Hepatic stellate cell (primary cell): ENCODE measurements at regions not wholly inside any gene's neighbourhood (a gene's known extent, or its start where the extent isn't known, plus 50 kb on each side); places are given as distances from the start of the nearest gene placed in this dataset.
"Not testable (repeated sequence)": the region's sequence is repeated elsewhere in the genome, so short reads cannot be mapped to it uniquely, and the experiment has no call there.

ENCODE experiments used
- DNase-seq: peaks from one replicate; pipeline ENCODE4 v3.0.0; 2011; ENCODE audit warnings: low spot score

DNA sequence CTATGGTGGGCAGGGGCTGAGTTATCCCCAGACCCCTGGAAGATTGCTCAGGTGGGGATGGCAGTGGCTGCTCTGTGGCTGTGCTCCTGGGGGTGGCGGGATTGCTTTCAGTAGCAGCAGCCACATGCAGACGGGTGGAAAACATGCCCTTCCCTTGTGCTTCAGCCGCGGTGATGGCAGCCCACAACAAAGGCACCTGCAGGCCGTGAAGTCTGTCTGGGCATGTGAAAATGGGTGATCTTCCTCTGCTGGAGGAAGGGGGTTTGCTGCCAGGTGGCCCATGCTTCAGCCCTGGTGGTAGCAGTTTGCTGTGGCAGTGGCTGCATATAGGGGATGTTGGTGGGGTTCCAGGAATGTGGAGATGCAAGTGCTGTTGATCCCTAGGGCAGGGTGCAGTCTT, 326.2 kb upstream of the RGS6 start:
- no peak for DNase-seq

DNA sequence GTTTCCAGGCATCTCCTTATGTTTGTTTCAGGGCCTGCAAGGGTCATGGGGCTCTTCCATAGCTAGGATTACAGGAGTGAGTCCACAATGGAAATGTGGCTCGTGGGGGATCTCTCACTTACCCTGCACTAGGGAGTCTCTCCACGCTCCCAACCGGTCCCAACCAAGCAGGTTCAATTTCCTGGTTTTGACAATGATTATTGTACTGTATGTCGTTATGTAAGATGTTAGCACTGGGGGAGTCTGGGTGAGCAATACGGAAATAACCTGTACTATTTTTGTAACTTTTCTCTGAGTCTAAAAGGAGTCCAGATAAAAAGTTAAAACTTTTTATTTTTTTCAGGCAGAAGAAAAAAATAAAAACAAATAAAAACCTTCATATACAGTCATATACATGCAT, 325.7 kb upstream of the RGS6 start:
- DNase-seq = no peak

DNA sequence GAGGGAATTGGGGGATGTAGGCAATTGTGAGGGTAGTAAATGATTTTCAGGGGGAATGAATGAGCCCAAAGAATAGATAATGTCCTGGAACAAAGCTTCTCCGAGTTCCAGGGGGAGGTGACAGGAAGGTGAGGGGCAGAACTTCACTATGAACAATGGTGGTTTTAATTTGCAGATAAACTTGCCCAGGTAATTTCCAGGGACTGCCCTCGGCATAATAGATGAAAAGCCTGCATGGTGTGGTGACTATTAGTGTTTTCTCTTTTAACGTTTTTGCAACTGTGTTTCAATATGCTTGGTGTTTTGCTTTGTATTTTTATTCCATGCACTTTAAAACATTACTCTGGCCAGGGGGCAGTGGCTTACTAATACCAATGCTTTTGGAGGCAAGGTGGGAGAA, 325.2 kb upstream of the RGS6 start:
- DNase-seq = no peak

DNA sequence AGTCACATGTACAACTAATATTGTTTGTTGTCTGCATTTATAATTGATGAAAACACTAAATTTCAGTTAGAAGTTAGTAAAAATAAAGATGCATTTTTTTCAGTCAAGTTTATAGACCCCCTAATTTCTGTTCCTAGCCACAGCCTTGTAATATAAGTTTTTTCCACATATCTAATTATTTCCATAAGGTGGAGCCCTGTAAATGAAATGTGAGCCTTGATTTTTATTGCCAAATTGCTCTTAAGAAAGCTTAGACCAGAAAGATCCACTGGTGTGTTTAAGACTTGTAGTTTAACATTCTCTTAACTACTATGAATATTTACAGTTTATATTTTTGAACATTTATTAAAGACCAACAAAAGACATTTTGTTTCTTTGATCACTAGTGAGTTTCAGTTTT, 322.1 kb upstream of the RGS6 start:
- no peak for DNase-seq

DNA sequence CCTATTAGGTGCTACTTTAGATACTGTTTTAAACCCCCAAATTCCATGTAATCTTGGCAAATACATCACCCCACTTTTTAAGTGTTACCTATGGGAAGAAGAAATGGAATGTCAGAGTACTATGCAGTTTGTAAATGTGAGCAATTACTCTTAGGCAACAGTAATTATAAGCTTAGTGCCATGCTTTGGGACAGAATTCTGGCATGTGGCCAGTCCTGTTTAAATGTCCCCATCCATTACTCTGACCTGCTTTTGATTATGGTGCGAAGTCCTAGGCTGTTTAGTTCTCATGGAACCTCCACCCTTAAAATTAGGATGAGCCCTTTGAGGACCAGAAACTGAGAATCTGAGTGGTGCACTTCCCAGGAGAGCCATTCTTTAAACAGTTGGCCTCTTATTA, 321.4 kb upstream of the RGS6 start:
- no peak for DNase-seq

DNA sequence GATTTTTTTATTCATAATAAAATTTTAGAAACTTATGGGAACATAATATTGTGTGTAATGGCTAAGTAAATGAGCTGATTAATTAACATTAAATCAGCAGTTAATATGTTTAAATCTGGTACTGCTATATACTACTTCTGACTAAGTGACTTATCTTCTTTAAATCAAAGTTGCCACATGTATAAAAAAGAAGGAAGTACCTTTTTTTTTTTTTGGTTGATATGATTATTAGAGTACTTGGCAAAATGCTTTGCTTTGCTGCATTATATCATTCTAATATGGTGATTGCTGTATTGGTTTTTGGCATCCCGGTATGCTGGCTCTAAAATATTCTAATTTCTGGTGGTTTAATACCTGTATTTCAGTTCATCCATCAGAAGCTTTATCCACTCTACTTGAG, 319.1 kb upstream of the RGS6 start:
- no peak for DNase-seq

DNA sequence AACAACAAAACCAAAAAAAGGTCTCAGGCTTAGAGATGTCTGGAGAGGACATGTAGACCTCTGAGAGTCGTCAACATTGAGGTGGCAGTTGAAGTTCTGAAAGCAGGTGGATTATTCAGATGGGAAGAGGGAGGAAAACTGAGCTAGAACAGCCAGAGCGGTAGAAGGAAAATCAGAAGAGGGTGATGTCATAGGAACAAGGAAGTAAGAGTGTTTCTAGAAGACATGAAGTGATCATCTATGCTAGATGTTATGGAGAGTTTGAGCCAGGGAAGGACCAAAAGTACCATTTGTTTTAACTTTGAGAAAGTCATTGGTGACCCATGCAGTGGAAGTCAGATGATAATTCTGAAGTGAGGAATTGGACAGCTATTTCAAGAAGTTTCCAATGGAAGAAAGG, 316.2 kb upstream of the RGS6 start:
- no peak for DNase-seq

DNA sequence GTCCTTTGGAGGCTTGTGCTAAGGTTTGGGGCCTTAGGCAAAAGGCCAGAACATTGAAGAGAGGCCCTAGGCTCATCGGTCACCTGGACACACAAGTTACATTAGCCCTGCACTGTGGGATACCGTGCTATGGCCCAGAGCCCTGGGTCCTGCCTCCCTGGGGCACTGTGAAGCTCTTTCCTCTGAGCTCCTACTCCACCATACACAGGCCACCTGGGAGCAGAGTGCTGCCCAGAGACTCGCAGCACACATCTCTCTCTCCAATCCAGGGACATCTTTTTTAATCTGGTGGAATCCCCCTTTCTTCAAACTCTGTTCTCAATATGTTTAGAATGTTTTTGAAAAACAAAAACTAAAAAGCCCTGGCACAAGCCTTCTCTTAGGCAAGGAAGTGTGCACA, 314.2 kb upstream of the RGS6 start:
- DNase-seq = no peak

DNA sequence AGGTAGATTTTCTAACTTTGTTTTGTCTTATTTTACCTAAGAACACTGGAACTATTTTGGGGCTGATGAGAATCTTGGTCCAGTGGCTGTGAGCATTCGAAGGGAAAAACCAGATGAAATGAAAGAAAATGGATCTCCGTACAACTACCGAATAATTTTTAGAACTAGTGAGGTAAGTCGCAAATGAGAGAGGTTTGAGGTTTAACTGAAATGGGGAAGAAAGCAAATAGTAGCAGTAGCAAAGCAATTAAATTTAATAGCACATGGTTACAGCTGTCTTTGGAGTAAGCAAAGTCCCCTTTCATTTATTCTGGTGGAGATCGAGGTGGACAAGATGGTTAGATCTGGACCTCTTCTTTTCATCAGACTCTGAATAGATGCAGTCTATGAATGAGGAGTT, 313.5 kb upstream of the RGS6 start:
- DNase-seq = no peak

DNA sequence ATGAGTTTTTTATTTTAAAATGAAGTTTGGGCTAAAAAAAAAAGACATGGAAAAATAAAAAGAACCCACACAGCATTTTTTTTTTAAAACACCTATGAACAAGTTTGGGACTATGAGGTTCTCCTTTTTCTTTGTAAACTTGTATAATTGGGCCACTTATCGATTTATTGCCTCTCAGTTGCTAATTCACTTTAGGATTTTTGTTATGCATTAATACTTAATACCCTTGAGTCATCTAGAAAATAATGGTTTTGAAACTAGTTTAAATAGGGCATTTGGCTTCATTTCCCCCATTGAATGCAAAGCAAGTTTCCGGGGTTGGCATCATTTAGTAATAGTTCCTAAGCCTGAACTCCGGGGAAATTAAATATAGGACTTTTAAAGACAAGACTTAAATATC, 312.8 kb upstream of the RGS6 start:
- DNase-seq = no peak

DNA sequence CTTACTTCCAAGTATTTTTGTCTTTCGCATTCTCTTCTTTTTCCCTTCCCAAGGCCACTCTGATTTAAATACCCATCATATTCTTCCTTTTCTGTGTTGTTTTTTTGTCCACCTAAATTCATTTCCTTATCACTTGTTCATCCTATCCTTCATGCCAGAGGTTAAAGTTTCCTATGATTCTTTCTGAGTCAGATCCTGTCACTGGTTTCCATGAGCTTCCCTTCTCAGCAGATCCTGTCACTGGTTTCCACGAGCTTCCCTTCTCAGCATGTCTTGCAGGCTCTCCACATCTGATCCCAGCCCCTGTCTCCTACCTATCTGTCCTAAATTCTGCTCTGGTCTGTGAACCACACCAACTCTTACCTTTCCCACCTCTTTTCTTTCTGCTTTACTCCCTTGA, 311.8 kb upstream of the RGS6 start:
- peak; percentile 13 for DNase-seq

DNA sequence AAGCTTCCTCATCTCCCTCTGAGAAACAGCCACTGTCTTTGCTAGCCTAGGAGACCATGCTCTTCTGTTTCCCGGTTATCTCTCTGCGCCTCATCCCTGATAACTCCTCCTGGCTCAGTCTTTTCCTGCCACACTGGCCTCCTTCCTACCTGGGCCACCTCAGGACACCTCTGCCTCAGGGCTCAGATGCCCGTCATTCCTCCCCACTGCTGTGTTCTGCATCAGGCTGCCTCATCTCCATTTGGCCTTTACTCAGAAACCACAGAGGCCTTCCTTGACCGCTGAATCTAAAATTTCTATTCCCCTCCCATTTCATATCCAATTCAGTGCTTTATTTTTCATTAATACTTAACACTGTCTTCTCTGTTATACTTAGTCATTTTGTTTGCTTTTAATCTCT, 311.0 kb upstream of the RGS6 start:
- no peak for DNase-seq

DNA sequence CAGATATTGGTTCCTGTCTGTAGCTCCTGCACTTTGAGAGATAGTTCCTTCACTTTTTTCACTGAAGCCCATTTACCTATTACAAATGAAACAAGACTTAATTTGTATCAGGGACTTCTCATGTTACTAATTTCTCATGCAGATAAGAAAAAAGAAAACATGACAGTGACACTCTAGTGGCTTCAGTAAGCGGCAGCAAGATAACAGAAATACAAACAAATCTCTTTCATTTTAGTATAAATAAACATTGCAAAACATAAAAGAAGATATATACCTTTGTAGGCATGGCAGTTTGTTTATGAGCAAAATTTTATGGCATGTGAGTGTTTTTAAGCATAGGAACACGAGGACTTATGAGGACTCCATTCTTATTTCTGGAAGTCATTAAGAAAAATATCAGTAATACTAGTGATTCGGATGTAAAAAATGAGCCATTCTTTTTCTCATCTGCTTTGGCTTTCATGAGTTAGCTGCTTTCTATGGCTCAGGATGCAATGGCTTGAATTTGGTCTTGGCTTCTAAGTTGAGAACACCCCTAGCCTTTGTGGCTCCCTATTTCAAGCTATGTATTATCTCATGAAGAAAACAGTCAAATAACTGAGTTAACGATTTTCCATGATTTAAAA, 310.1 kb upstream of the RGS6 start:
- DNase-seq = no peak

DNA sequence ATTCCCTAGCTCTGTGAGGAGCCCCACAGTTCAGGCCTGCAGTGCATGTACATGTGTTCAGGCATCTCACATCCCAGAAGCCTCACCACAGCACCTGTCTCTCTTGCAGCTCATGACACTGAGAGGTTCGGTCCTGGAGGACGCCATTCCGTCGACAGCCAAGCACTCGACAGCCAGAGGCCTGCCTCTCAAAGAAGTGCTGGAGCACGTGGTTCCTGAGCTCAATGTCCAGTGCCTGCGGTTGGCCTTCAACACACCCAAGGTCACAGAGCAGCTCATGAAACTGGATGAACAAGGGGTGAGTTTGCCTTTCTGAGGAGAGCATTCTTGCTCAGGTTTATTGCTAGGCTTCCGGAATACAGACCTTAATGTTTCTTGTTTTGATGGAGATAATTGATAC, 308.3 kb upstream of the RGS6 start:
- DNase-seq = no peak

DNA sequence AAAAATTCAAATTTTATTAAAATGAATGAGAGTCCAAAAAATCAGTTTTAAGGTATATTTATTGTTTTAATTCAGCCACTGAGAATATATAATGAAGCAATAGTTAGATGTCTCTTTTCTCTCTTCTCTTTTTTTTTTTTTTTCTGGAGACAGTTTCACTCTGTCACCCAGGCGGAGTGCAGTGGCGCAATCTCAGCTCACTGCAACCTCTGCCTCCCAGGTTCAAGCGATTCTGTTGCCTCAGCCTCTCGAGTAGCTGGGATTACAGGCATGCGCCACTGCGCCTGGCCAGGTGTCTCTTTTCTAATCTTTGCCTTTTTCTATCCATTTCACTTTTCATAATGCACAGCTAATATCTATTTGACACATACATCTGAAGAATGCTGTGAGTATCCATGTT, 307.1 kb upstream of the RGS6 start:
- no peak for DNase-seq

DNA sequence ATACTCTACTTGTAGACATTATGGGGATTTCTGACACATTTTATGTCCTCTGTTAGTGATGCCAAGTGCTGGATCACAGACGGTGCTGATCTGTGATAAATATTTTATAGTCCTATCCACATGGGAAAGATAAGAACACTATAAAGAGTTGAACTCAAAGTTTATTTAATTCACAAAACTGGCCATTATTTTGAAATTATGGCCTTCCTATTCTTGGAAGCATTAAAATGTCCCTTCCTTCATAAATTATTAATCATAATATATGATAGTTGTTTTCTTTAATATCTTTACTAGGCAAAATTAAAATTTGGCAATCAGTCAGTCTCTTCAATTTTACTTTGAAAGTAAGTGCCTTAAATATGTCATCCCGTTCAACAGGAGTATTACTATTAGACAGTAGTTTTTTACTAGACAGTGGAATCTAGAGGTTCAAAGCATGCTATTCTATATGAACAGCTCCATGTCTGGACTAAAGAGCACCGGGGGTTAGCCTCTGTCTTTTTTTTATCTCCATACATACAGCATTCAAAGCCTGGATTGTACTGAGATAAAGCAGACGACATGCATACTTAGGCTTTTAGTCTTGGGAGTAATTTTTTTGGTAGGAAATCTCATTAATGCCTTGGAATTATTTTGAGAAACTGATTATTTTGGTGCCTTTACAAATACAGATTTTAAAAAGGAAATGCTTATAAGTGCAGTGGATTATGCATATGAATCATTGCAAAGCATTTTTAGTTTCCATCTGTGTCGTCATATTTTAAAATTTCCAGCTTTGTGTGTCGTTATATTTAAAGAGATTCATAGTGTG, 306.1 kb upstream of the RGS6 start:
- no peak for DNase-seq

DNA sequence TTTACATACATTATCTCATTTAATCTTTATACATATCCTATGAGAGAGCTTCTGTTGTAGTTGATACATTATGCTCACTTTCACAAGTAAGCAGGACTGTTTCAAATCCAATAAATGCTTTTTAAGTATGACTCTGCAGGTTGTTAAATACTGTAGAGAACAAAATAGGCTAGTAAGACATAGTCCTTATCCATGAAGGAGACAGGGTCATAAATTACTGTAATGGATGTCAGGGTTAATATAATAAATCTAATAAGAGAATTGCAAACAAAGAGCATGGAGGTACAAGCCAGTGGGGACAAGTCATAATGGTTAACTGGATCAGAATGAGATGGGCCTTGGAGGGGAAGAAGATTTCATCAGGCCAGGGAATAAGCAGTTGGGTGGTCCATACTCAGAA, 303.8 kb upstream of the RGS6 start:
- no peak for DNase-seq

DNA sequence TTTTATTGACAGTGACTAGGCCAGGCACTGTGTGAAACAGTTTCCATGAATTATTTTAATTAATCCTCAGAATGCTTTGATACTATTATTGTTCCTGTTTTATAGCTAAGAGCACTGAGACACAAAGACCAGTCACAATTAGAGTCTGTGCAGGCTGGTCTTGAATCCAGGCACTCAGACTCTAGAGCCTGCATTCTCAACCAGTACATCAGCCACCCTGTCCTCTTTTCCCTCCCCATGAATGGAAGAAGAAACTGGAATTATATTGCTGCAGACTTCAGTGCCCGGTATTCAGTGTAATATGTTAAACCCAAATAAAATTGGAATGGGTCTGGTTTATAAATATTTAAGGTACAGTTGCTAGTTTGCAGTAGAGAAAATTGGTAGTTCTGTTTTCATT, 303.0 kb upstream of the RGS6 start:
- DNase-seq = no peak

DNA sequence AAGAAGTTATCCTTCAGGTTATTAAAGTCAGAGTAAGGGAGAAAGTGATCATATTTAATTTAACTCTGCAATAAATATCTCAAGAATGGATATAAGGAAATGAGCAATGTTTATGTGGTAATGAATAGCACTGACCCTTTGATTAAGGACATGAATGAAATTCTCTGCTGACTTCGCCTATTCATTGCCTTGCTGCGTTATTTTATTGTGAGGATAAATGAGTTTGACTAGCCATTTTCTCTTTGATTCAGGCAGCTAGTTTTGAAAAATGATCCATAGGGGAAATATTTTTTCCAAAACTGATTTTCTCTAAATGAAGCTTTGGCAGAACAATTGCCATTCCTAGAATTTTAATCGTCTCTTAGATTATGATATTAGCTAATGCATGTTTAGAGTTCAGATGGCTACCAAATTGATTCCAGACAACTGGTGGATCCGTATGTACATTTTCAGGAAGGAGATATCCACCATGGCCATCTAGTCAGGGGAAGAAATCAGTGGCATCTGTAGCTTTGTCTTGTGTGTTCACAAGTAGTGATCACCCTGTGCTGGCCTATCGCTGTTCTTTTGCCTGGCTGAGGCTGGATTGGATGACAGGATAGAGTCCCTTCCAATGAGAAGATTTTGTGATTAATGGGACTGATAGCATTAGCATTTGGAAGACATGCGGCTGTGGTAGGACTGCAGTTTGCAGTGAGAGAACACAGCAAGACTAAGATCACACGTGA, 302.3 kb upstream of the RGS6 start:
- DNase-seq = no peak

DNA sequence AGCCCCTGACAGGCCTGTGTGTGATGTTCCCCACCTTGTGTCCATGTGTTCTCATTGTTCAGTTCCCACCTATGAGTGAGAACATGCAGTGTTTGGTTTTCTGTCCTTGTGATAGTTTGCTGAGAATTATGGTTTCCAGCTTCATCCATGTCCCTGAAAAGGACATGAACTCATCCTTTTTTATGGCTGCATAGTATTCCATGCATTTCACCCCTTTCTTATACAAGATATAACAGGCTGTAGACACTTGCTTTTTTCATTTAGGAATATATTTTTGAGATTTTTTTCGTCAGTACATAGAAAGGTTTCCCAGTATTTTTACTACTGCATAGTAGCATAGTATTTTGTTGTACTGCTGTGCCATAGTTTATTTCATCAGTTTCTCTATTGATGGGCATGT, 301.2 kb upstream of the RGS6 start:
- not testable (repeated sequence) for DNase-seq

DNA sequence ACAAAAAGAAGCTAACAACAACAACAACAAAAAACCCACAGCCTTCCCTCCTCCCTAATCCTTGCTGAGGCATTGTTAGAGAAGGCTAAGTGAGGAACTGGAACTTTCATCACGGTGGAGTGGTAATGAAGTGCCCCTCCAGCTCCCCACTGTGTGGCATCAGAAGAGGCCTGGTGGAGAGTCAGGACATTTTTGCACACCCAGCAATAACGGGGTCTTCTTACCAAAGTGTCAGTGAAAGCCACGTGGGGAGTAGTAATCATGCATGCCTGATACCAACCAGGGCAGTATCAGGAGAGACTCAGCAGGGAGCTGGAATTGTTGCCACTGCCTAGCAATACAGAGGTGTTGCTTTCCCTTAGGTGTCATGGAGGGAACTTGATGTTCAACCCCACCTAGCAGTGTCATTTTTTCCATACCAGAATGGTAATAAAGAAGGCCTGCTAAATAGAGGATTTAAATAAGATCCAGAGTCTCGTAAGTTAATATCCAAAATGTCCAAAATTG, 299.7 kb upstream of the RGS6 start:
- no peak for DNase-seq

DNA sequence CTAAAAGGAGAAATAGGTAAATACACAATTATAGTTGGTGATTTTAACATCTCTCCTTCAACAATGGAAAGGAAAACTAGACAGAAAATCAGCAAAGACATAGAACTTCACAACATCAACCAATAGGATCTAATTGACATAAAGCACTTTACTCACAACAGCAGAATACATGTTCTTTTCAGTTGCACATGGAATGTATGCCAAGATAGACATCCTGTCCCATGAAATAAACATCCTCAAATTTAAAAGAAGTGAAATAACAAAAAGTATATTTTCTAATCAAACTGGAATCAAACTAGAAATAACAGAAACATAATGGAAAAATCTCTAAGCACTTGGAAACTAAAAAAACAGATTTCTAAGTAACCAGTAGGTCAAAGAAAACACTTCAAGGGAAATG, 296.2 kb upstream of the RGS6 start:
- DNase-seq = no peak

DNA sequence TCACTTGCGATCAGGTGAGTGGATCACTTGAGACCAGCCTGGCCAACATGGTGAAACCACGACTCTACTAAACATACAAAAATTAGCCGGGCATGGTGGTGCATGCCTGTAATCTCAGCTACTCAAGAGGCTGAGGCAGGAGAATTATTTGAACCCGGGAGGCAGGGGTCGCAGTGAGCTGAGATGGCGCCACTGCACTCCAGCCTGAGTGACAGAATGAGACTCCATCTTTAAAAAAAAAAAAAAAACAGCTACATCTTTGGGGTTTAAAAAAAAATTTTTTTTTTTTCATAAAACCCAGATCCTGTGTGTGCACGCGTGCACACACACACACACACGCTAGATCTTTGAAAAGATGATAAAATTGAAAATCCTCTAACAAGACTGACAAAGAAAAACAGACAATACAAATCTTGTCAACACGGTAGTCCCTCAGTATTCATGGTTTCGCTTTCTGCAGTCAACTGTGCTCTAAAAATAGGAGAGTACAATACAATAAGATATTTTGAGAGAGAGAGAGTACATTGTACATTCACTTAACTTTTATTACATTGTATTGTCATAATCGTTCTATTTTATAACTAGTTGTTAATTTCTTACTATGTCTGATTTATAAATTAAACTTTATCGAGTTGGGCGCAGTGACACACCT, 295.3 kb upstream of the RGS6 start:
- no peak for DNase-seq
